ENCODE measurements at regions not wholly inside any gene's neighbourhood (a gene's known extent, or its start where the extent isn't known, plus 50 kb on each side); places are given as distances from the start of the nearest gene placed in this dataset.

DNA sequence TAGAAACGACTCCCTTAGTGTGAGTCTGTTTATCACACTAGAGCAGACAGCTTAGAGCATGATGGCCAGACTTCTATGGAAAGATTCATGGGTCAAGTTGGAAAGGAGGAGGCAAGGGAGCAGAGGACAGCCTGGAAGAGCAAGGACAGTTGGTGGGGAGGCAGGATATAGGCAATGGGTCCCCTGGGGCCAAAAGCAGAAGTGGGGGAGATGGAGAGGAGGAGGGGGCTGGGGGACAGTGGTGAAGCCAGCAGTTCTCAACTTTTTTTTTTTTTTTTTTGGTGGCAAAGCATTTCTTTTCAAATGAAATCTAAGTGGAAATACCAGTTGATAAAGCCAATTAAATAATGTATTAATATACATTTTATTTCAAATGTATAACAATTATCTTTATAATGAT is 197.9 kb downstream of the HRH4 start:
- H3K36me3 Mint-ChIP-seq (ENCODE audit: low read depth), result no peaks in the 10 kb centered on the region
- no peak for DNase-seq
- no peak for ATAC-seq
- H3K4me3 Mint-ChIP-seq, result no peak overlapping the region
- POLR2A ChIA-PET, result no interaction called here
- H3K27ac Mint-ChIP-seq, result no peak overlapping the region
- H3K9me3 Mint-ChIP-seq (ENCODE audit: low read depth), result no peaks in the 10 kb centered on the region
- intact Hi-C loops (cut with DNase I, micrococcal nuclease), result no loop called here
- CTCF ChIA-PET, result interaction anchor here (0.7 kb wide), 1 partner anchor 21 kb away, joined by 3 read pairs; no protein-coding TSS in a partner anchor
- peaks cover 3% of the 10 kb centered on the region for H3K27me3 Mint-ChIP-seq
- H3K4me1 Mint-ChIP-seq, result peaks cover 18% of the 10 kb centered on the region

DNA sequence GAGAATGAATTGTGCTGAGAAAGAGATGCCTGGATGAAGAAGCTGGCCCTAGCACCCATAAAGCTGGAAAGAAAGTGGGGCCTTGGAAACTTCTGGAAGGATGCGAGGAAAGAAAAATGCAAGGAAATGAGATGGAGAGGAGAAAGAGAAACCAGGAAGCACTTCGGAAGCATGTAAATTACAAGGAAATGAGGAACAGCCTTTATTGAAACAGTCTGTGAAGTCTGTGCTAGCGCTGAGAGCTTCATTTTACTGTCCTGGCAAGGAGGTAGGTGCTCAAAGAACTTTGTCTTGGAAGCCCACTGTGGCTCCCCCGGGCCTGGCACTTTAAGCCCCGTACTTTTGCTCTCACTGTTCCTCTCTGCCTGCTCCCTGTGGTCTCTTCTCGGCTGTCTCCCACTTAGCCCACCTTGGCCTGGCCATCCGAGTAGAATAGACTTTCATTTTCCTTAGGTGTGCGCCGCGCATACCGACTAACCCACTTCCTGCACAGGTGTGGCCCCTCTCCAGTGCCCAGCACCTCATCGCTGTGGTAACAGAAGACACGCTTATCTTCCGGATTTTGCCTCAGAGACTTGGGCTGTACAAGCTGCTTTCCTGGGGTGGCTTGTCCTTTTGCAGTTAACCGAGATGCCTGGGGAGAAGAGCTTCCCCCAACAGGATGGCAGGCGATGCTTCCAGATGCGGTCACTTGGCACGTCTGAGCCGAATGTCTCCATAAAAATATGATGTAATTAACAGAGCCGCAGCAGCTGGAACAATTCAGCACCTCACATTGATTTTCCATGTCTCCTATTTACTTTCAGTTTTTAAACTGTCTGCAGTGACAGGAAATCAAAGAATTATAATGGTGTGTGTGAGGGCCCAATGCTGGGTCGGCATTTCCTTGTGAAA is 199.6 kb downstream of the HRH4 start:
- peak; percentile 46 for DNase-seq
- H3K4me3 Mint-ChIP-seq, result peak overlapping the region; percentile 68
- peaks cover 6% of the 10 kb centered on the region for H3K27me3 Mint-ChIP-seq
- peak overlapping the region; percentile 77 for H3K27ac Mint-ChIP-seq
- peak; percentile 81 for ATAC-seq
- no peaks in the 10 kb centered on the region for H3K9me3 Mint-ChIP-seq (ENCODE audit: low read depth)
- H3K4me1 Mint-ChIP-seq, result peaks cover 18% of the 10 kb centered on the region
- no peaks in the 10 kb centered on the region for H3K36me3 Mint-ChIP-seq (ENCODE audit: low read depth)
- ChIA-PET CTCF (interaction anchor here (0.6 to 1.9 kb wide), 3 partner anchors 10 to 713 kb away, joined by 3 to 4 read pairs (median 3); no protein-coding TSS in a partner anchor), POLR2A (no interaction called here)
- intact Hi-C loops (cut with DNase I, micrococcal nuclease), result no loop called here

DNA sequence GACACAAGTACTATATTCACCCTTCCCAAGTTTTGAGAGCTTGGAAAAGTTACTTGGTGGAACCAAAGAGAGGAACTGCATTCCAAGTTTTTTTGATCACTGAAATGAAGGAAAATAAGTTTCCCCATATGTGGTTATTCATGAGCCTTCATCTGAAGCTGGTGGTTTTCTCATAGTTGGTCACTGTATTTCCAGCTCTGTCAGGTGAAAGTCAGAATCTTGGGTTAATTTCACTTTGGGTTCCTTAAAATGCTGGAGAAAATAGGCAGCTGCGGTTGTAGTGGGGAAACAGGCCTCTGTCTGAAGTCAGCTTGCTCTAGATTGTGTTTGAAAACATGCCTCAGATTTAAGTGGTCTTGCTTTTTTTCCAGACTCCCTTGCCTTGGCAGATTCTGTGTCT is 200.5 kb downstream of the HRH4 start:
- no peak for DNase-seq
- intact Hi-C loops (cut with DNase I, micrococcal nuclease), result no loop called here
- Mint-ChIP-seq H3K36me3 (ENCODE audit: low read depth) (no peaks in the 10 kb centered on the region), H3K4me3 (no peak overlapping the region), H3K27me3 (peaks cover 6% of the 10 kb centered on the region), H3K4me1 (peaks cover 18% of the 10 kb centered on the region), H3K9me3 (ENCODE audit: low read depth) (no peaks in the 10 kb centered on the region), H3K27ac (no peak overlapping the region)
- no peak for ATAC-seq
- ChIA-PET CTCF (interaction anchor here (0.5 to 1.9 kb wide), 3 partner anchors 66 to 172 kb away, joined by 3 to 4 read pairs (median 3); no protein-coding TSS in a partner anchor), POLR2A (no interaction called here)

DNA sequence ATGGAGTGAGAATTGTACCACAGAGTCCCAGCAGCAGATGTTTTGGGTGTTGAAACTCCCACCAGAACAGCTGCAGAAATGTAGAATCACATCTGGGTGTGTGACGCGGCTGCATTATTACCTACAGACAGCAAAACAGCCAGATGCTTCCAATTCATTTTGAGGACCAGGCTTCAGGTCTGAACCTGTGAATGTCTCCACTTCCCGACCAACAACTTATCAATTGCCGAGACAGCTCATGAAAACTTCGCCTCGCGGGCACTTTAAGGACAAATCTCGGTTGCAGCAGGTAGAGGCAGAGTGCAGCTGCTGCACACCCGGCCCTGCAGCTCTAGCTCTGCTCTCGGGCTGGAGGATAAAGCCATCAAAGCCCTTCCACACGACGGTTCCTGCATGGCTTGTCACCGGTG is 202.0 kb downstream of the HRH4 start:
- Mint-ChIP-seq H3K27me3 (peaks cover 6% of the 10 kb centered on the region), H3K36me3 (ENCODE audit: low read depth) (no peaks in the 10 kb centered on the region), H3K27ac (no peak overlapping the region), H3K9me3 (ENCODE audit: low read depth) (no peaks in the 10 kb centered on the region), H3K4me3 (no peak overlapping the region), H3K4me1 (peaks cover 18% of the 10 kb centered on the region)
- ChIA-PET POLR2A (no interaction called here), CTCF (no interaction called here)
- intact Hi-C loops (cut with DNase I, micrococcal nuclease), result no loop called here
- DNase-seq, result no peak
- no peak for ATAC-seq

DNA sequence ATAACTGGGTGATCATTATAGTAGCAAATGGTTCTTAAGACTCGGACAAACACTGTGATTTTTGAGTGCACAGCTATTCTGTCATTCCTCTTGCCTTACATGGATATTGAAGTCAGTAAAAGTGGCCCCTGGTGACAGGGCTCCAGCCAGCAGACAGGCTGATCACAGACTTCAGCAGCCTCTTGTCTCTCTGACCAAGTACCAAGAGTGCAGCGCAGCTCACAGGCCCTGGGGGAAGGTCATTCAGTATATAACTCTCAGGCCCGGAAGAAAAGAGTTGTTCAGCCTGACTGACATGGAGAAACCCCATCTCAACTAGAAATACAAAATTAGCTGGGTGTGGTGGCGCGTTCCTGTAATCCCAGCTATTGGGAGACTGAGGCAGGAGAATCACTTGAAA is 202.6 kb downstream of the HRH4 start:
- Mint-ChIP-seq H3K4me1 (peaks cover 18% of the 10 kb centered on the region), H3K9me3 (ENCODE audit: low read depth) (no peaks in the 10 kb centered on the region), H3K4me3 (no peak overlapping the region), H3K36me3 (ENCODE audit: low read depth) (no peaks in the 10 kb centered on the region), H3K27ac (no peak overlapping the region), H3K27me3 (peaks cover 6% of the 10 kb centered on the region)
- ATAC-seq, result no peak
- CTCF ChIA-PET, result interaction anchor here (1.1 kb wide), 1 partner anchor 64 kb away, joined by 3 read pairs; no protein-coding TSS in a partner anchor
- intact Hi-C loops (cut with DNase I, micrococcal nuclease), result no loop called here
- POLR2A ChIA-PET, result no interaction called here
- no peak for DNase-seq

DNA sequence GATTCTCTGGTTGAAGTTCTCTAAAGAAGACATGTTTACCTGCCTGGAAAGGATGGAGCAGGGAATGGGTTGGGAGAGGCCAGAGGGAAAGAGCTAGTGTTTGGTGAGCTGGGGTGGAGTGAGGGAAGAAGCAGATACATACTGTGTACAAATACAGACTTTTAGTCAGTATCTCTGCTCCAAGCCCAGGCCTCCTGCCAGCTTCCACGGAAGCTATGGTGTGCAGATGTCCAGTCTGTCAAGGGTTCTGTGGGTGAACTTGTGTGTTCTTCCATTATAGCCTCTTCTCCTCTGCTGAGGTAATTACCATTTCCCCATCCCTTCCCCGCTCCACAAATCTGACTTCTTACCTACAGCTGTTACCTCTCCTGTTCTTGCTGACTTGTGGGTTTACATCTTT is 208.6 kb downstream of the HRH4 start:
- POLR2A ChIA-PET, result no interaction called here
- Mint-ChIP-seq H3K4me1 (peaks cover 5% of the 10 kb centered on the region), H3K27ac (no peak overlapping the region), H3K36me3 (ENCODE audit: low read depth) (no peaks in the 10 kb centered on the region), H3K4me3 (no peak overlapping the region), H3K9me3 (ENCODE audit: low read depth) (no peaks in the 10 kb centered on the region), H3K27me3 (peaks cover 12% of the 10 kb centered on the region)
- DNase-seq (no peak), ATAC-seq (no peak)
- CTCF ChIA-PET, result interaction anchor here (0.6 kb wide), 1 partner anchor 16 kb away, joined by 3 read pairs; no protein-coding TSS in a partner anchor
- intact Hi-C loops (cut with DNase I, micrococcal nuclease), result no loop called here

DNA sequence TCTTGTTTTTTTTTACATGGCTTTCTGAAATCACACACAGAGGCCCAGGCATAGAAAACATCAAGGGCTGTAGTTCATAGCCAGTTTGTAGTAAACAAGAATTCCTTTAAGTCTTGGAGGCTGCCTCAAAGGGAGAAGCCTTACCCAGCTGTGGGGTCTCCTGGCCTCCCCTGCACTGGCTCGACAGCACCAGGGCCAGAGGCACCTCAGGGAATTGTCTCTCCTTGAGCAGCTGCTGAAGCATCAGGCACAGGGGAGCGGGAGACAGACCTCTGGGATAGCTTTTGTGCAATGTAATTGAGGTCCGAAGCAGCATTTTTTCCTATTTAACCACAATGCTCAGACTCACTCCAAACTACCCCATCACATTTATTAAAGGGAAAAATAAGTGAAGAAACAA is 209.1 kb downstream of the HRH4 start:
- Mint-ChIP-seq H3K27me3 (peaks cover 9% of the 10 kb centered on the region), H3K36me3 (ENCODE audit: low read depth) (no peaks in the 10 kb centered on the region), H3K9me3 (ENCODE audit: low read depth) (no peaks in the 10 kb centered on the region), H3K4me3 (no peak overlapping the region), H3K27ac (no peak overlapping the region), H3K4me1 (peaks cover 9% of the 10 kb centered on the region)
- ATAC-seq (no peak), DNase-seq (no peak)
- ChIA-PET POLR2A (no interaction called here), CTCF (interaction anchor here (0.6 to 1.1 kb wide), 2 partner anchors 12 to 16 kb away, joined by 3 read pairs; no protein-coding TSS in a partner anchor)
- intact Hi-C loops (cut with DNase I, micrococcal nuclease), result no loop called here

DNA sequence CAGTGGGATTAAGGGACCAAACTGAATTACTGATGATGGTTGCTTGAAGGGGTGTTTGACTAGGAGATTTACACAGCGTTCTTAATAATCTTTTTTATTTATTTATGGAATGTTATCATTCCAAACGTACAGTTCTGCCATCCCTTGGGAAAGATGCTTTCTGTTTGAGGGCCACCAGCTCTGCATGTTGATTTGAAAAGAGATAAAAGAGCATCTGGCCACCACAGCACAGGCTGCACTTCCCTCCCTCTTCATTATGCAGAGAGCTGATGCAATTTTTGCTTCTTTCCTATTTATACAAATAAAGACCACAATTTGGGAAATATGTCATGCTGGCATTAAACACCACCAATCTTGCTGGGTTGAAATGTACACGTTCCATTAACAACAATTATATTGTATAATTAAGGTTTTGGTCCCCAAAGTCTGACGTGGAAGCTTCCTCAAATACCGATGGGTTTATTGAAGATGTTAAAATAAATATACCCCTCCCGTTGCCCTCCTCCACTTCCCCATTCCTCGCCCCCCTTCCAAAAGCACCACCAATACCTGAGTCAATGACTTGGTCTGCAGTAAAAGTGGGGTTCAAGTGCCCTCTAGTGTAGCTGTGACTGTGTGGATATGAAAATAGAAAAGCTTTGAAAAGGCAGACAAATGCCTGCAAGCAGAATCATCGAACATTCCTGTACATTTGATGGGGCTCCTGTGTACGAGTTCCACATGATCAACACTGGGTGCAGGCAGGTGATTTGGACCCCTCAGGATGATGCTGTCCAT is 211.9 kb downstream of the HRH4 start:
- no peak overlapping the region for H3K4me3 Mint-ChIP-seq
- intact Hi-C loops (cut with DNase I, micrococcal nuclease), result loop anchor here in 1 of 2 experiments (5.0 kb wide), 1 partner anchor 260 kb away; no protein-coding TSS in a partner anchor
- H3K27me3 Mint-ChIP-seq, result peaks cover 15% of the 10 kb centered on the region
- H3K4me1 Mint-ChIP-seq, result peaks cover 11% of the 10 kb centered on the region
- H3K27ac Mint-ChIP-seq, result no peak overlapping the region
- ChIA-PET CTCF (interaction anchor here (0.8 to 1.2 kb wide), 4 partner anchors 9 to 185 kb away, joined by 3 to 4 read pairs (median 4); no protein-coding TSS in a partner anchor), POLR2A (no interaction called here)
- no peaks in the 10 kb centered on the region for H3K36me3 Mint-ChIP-seq (ENCODE audit: low read depth)
- DNase-seq, result no peak
- H3K9me3 Mint-ChIP-seq (ENCODE audit: low read depth), result no peaks in the 10 kb centered on the region
- no peak for ATAC-seq

DNA sequence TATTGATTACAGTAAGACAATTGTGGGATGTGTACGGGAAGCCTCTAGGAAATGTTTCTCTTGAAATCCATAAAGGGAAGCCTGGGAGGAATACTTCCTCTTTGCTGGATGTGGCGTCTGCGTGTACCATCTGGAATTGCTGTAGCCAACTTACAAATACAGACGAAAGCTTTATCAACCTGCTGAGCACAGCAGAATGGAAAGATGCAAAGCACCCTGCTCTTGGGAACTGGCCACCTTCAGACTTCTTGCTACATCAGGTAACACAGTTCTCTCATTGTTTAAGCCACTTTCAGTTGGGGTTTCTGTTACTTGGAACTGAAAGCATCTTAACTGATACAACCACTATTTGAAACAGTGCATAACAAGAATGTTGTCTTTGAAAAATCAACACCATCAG is 213.8 kb downstream of the HRH4 start:
- Mint-ChIP-seq H3K27me3 (peaks cover 18% of the 10 kb centered on the region), H3K4me1 (peaks cover 11% of the 10 kb centered on the region), H3K4me3 (no peak overlapping the region), H3K27ac (no peak overlapping the region), H3K9me3 (ENCODE audit: low read depth) (no peaks in the 10 kb centered on the region), H3K36me3 (ENCODE audit: low read depth) (no peaks in the 10 kb centered on the region)
- intact Hi-C loops (cut with DNase I, micrococcal nuclease), result loop anchor here in 1 of 2 experiments (5.0 kb wide), 1 partner anchor 262 kb away; no protein-coding TSS in a partner anchor
- DNase-seq (peak; percentile 16), ATAC-seq (peak; percentile 53)
- ChIA-PET POLR2A (no interaction called here), CTCF (no interaction called here)

DNA sequence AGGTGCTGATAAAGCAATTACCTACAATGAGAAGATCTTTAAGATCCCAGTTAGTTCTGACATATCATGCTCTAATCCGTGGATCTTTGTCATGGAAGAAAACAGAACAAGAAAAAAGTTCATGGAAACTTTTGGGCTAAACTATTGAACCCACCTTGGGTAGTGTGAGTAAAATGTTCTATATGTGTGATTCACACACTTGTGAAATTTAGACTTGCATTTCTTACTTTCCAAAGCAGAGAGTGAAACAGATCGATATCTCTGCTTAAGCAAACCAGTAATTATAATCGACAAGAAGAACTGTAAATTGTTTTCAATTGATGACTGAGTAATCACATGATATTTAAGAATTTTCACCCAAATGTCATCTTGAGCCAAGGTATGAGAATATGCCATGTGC is 214.2 kb downstream of the HRH4 start:
- CTCF ChIA-PET, result no interaction called here
- H3K27me3 Mint-ChIP-seq, result peaks cover 18% of the 10 kb centered on the region

DNA sequence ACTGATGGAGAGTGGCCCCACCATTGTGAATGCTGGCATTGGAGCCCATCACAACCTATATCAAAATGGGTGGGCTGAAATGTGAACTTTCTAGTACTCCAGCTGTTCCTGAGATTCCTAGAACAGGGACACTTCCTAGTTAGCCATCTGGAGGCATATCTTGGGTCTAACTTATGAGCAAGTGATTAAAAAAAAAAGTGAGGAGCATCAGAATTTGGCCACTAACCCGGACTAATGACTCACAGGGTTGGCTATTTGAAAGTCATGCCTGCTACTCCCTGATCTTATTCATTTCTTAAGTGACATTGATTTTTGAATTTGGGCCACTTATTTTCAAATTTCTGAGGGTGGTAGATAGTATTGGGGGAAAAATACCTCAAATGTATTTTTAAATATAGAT is 216.6 kb downstream of the HRH4 start:
- no peak overlapping the region for H3K27ac Mint-ChIP-seq
- H3K27me3 Mint-ChIP-seq, result peaks cover 19% of the 10 kb centered on the region
- no peaks in the 10 kb centered on the region for H3K9me3 Mint-ChIP-seq (ENCODE audit: low read depth)
- H3K36me3 Mint-ChIP-seq (ENCODE audit: low read depth), result no peaks in the 10 kb centered on the region
- ATAC-seq (no peak), DNase-seq (no peak)
- no peak overlapping the region for H3K4me3 Mint-ChIP-seq
- peaks cover 11% of the 10 kb centered on the region for H3K4me1 Mint-ChIP-seq
- intact Hi-C loops (cut with DNase I, micrococcal nuclease), result no loop called here
- CTCF ChIA-PET, result no interaction called here
- POLR2A ChIA-PET, result no interaction called here

More for the DNA sequence above, 214.2 kb downstream of the HRH4 start:
- no peak overlapping the region for H3K4me3 Mint-ChIP-seq
- no peaks in the 10 kb centered on the region for H3K36me3 Mint-ChIP-seq (ENCODE audit: low read depth)
- intact Hi-C loops (cut with DNase I, micrococcal nuclease), result loop anchor here in 1 of 2 experiments (5.0 kb wide), 1 partner anchor 262 kb away; no protein-coding TSS in a partner anchor
- DNase-seq (no peak), ATAC-seq (peak; percentile 64)
- H3K9me3 Mint-ChIP-seq (ENCODE audit: low read depth), result no peaks in the 10 kb centered on the region
- POLR2A ChIA-PET, result no interaction called here
- H3K4me1 Mint-ChIP-seq, result peaks cover 11% of the 10 kb centered on the region
- H3K27ac Mint-ChIP-seq, result no peak overlapping the region

Measured in activated CD4-positive, alpha-beta T cell treated with anti-CD3 and anti-CD28 coated beads for 36 hours (primary cell).